Neural crest cell (in vitro differentiated cells): ENCODE measurements at regions not wholly inside any gene's neighbourhood (a gene's known extent, or its start where the extent isn't known, plus 50 kb on each side); places are given as distances from the start of the nearest gene placed in this dataset.

ENCODE experiments used
- DNase-seq: peaks from one replicate; pipeline ENCODE4 v3.0.0; 2021; ENCODE audit warnings: low read depth, mixed read lengths, low spot score
- H3K27ac Mint-ChIP-seq: one replicate; pipeline ENCODE4 v1.8.0; 2021; ENCODE audit warnings: mild to moderate bottlenecking, mixed read lengths; ENCODE audit not compliant: unreplicated experiment
- H3K27me3 Mint-ChIP-seq: 2 replicates; pipeline ENCODE4 v1.8.0; 2021; ENCODE audit warnings: low read depth, mild to moderate bottlenecking, mixed read lengths
- H3K36me3 Mint-ChIP-seq: 2 replicates; pipeline ENCODE4 v1.8.0; 2021; ENCODE audit warnings: low read depth, mild to moderate bottlenecking, mixed read lengths
- H3K4me1 Mint-ChIP-seq: 2 replicates; pipeline ENCODE4 v1.8.0; 2021; ENCODE audit warnings: mixed read lengths
- H3K4me3 Mint-ChIP-seq: one replicate; pipeline ENCODE4 v1.8.0; 2021; ENCODE audit warnings: mild to moderate bottlenecking, mixed read lengths
- H3K9me3 Mint-ChIP-seq: 2 replicates; pipeline ENCODE4 v1.8.0; 2021; ENCODE audit warnings: mixed read lengths
- TF ChIP-seq, protein P1 (sequence below): fragments of 200-600 bp; sonication (generic); conservative IDR thresholded peaks from 2 replicates; pipeline ENCODE4 v1.5.0; 2021; ENCODE audit warnings: antibody characterized with exemption, mild to moderate bottlenecking

DNA sequence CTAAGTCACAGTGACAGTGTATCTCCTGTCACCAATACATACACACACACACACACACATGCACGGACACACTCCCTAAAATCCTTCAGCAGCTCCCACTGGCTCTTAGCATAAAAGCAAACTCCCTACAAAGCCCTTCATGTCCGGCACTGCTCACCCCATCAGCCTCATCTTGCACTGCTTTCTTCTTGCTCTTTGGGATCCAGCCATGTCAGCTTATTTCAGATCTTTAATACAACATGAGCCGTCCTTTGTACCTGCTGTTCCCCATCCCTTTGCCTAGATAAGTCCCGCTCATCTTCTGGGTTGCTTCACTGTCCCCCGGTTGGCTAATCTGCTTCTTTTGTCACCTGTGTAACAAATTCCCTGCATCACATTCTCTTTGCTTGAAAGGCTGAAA is 82.1 kb upstream of the VAV3 start:
- TF ChIP-seq, protein P1, sequence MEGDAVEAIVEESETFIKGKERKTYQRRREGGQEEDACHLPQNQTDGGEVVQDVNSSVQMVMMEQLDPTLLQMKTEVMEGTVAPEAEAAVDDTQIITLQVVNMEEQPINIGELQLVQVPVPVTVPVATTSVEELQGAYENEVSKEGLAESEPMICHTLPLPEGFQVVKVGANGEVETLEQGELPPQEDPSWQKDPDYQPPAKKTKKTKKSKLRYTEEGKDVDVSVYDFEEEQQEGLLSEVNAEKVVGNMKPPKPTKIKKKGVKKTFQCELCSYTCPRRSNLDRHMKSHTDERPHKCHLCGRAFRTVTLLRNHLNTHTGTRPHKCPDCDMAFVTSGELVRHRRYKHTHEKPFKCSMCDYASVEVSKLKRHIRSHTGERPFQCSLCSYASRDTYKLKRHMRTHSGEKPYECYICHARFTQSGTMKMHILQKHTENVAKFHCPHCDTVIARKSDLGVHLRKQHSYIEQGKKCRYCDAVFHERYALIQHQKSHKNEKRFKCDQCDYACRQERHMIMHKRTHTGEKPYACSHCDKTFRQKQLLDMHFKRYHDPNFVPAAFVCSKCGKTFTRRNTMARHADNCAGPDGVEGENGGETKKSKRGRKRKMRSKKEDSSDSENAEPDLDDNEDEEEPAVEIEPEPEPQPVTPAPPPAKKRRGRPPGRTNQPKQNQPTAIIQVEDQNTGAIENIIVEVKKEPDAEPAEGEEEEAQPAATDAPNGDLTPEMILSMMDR: no peak
- peaks cover 5% of the 10 kb centered on the region for H3K27me3 Mint-ChIP-seq
- no peaks in the 10 kb centered on the region for H3K4me1 Mint-ChIP-seq
- no peak for DNase-seq
- peaks cover 2% of the 10 kb centered on the region for H3K9me3 Mint-ChIP-seq
- no peak overlapping the region for H3K4me3 Mint-ChIP-seq
- no peak overlapping the region for H3K27ac Mint-ChIP-seq
- no peaks in the 10 kb centered on the region for H3K36me3 Mint-ChIP-seq

DNA sequence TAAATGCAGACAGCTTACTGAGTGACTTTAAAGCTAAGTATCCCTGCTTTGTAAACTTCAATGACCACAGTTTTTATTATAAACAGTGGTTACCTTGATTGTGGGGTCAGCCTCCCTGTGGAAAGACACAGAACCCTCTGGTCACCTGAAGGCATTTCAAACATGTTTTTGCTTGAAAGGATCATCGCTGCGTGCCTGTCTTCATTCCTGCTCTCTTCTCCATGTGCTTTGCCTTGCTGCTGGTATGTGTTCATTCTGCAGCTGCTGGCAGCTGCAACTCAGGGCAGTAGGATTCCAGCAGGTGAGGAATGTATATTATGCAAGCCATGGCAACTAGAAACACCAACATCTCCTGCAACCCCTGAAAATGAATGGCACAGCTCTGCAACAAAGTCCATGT is 81.0 kb upstream of the VAV3 start:
- no peaks in the 10 kb centered on the region for H3K36me3 Mint-ChIP-seq
- no peaks in the 10 kb centered on the region for H3K4me1 Mint-ChIP-seq
- no peak for DNase-seq
- no peak overlapping the region for H3K27ac Mint-ChIP-seq
- H3K4me3 Mint-ChIP-seq: no peak overlapping the region
- H3K9me3 Mint-ChIP-seq: peaks cover 2% of the 10 kb centered on the region
- TF ChIP-seq, protein P1: no peak
- peaks cover 5% of the 10 kb centered on the region for H3K27me3 Mint-ChIP-seq

DNA sequence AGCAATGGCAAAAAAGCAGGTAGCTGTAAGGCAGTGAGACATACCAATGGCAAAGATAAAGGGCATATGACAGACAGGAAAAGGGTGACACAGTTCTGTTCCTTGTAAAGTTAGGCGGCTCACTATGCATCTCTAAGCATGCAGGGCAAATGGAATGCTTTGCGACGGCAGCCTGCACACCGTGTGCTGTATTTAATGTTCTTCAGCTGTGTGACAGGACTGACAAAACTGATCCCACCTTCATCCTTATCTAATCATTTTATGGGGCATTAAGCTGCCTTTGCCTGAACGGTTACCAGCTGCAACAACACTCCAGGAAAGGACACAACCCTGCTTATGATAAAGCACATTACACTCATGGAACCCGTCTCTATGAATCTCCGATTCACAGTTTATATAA is 80.5 kb upstream of the VAV3 start:
- TF ChIP-seq, protein P1: no peak
- H3K36me3 Mint-ChIP-seq: no peaks in the 10 kb centered on the region
- DNase-seq: no peak
- peaks cover 5% of the 10 kb centered on the region for H3K27me3 Mint-ChIP-seq
- peaks cover 2% of the 10 kb centered on the region for H3K9me3 Mint-ChIP-seq
- H3K27ac Mint-ChIP-seq: no peak overlapping the region
- no peak overlapping the region for H3K4me3 Mint-ChIP-seq
- no peaks in the 10 kb centered on the region for H3K4me1 Mint-ChIP-seq

DNA sequence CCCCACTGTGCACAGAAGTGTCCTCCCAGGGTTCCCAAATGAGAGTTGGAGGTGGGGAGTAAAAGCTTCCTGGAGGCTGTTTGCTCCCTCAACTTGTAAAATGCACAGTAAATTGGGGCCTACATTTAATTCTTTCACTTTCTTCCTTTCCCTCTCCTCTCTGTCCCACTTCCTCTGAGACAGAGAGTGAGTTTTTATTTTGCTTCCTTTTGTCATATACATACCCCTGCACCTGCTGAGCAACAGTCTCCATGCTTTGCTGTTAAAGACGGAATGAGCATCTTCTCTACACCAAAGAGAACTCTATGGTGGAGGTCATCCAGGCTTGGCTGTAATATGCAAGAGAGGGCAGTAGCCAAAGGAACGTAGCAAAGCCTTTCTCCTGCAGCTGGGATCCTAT is 79.3 kb upstream of the VAV3 start:
- no peak for DNase-seq
- peaks cover 5% of the 10 kb centered on the region for H3K27me3 Mint-ChIP-seq
- no peaks in the 10 kb centered on the region for H3K36me3 Mint-ChIP-seq
- H3K4me1 Mint-ChIP-seq: no peaks in the 10 kb centered on the region
- no peak overlapping the region for H3K4me3 Mint-ChIP-seq
- TF ChIP-seq, protein P1: no peak
- peaks cover 2% of the 10 kb centered on the region for H3K9me3 Mint-ChIP-seq
- no peak overlapping the region for H3K27ac Mint-ChIP-seq

DNA sequence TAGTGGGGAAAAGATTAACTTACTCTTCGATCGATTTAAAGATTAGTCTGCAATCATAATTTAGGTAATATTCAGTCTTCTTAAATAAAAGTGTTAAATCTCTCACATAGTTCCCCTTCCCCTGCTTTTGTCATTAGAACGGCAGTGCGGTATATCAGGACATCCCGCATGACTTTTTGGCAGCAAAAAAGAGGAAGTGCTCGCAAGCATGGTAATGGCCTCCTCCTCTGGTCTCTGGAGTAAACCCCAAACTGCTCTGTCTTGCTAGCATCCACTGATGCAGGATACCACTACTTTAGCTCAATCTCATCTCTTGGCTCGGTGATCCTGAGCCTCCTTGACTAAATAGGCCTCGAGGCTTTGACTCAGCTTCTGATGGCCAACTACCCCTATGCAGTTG is 78.7 kb upstream of the VAV3 start:
- peaks cover 5% of the 10 kb centered on the region for H3K27me3 Mint-ChIP-seq
- TF ChIP-seq, protein P1: no peak
- peaks cover 2% of the 10 kb centered on the region for H3K9me3 Mint-ChIP-seq
- H3K36me3 Mint-ChIP-seq: no peaks in the 10 kb centered on the region
- H3K4me1 Mint-ChIP-seq: peaks cover under 1% of the 10 kb centered on the region
- no peak overlapping the region for H3K4me3 Mint-ChIP-seq
- no peak for DNase-seq
- no peak overlapping the region for H3K27ac Mint-ChIP-seq

DNA sequence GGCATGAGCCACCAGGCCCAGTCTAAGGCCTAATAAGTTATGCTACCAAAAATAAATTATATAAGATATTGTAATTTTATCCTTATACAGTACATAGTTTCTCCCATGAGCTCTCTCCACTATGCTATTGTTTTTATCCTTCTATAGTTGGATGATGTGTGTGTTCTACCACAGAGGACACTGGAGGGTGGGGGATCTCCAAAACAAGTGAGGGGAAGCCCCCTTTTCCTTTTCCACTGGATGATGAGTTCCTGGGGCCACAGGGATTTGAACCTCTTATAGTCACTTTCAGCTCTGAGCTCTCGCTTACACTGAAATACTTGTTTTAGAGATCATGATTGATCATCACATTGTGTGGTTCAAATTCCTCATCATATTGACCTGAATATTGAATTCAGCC is 77.6 kb upstream of the VAV3 start:
- no peak for DNase-seq
- Mint-ChIP-seq H3K27ac (no peak overlapping the region), H3K4me3 (no peak overlapping the region), H3K36me3 (no peaks in the 10 kb centered on the region), H3K27me3 (peaks cover 5% of the 10 kb centered on the region), H3K4me1 (peaks cover 8% of the 10 kb centered on the region), H3K9me3 (peaks cover 2% of the 10 kb centered on the region)
- TF ChIP-seq, protein P1: no peak
